ENCODE measurements at regions not wholly inside any gene's neighbourhood (a gene's known extent, or its start where the extent isn't known, plus 50 kb on each side); places are given as distances from the start of the nearest gene placed in this dataset.

GRCh38 chr16:86382067-86382773 is 128.1 kb upstream of the FOXF1 start:
- Histone ChIP-seq H3K4me3 (no peak overlapping the region), H3K9me3 (no peaks in the 10 kb centered on the region), H3K27ac (no peak overlapping the region), H3K4me1 (peaks cover 10% of the 10 kb centered on the region; the same call in 1 of the 3 replicates), H3K4me2 (no peak overlapping the region)
- POLR2A ChIA-PET, result interaction anchor here (1.3 kb wide), 1 partner anchor 9 kb away, joined by 3 read pairs; no protein-coding TSS in a partner anchor
- TF ChIP-seq, protein P1, sequence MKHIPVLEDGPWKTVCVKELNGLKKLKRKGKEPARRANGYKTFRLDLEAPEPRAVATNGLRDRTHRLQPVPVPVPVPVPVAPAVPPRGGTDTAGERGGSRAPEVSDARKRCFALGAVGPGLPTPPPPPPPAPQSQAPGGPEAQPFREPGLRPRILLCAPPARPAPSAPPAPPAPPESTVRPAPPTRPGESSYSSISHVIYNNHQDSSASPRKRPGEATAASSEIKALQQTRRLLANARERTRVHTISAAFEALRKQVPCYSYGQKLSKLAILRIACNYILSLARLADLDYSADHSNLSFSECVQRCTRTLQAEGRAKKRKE (CRISPR knock-in tag; IDR thresholded peaks at IDR 0.05; ENCODE audit: low read depth), result no peak
- TF ChIP-seq RNF2 (IDR thresholded peaks at IDR 0.05; ENCODE audit: borderline replicate concordance, low read depth), result no peak
- TF ChIP-seq, protein P2, sequence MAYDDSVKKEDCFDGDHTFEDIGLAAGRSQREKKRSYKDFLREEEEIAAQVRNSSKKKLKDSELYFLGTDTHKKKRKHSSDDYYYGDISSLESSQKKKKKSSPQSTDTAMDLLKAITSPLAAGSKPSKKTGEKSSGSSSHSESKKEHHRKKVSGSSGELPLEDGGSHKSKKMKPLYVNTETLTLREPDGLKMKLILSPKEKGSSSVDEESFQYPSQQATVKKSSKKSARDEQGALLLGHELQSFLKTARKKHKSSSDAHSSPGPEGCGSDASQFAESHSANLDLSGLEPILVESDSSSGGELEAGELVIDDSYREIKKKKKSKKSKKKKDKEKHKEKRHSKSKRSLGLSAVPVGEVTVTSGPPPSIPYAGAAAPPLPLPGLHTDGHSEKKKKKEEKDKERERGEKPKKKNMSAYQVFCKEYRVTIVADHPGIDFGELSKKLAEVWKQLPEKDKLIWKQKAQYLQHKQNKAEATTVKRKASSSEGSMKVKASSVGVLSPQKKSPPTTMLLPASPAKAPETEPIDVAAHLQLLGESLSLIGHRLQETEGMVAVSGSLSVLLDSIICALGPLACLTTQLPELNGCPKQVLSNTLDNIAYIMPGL (CRISPR knock-in tag; IDR thresholded peaks at IDR 0.05; ENCODE audit: borderline replicate concordance), result no peak
- no peak for TF ChIP-seq RFX5 (IDR thresholded peaks at IDR 0.05)
- TF ChIP-seq RCOR1 (IDR thresholded peaks at IDR 0.05; ENCODE audit: low read depth, low read length), result no peak
- no peak for TF ChIP-seq ZNF302 (CRISPR knock-in tag; IDR thresholded peaks at IDR 0.05)
- no peak for TF ChIP-seq HDAC2 (IDR thresholded peaks at IDR 0.05)
- TF ChIP-seq GATA3 (IDR thresholded peaks at IDR 0.05; ENCODE audit: borderline replicate concordance), result no peak
- peak; percentile 63 for TF ChIP-seq MAFK (IDR thresholded peaks at IDR 0.05; ENCODE audit: partially characterized antibody)
- CTCF ChIA-PET, result interaction anchor here (0.7 to 1.4 kb wide), 5 partner anchors 14 to 136 kb away, joined by 3 to 4 read pairs (median 3); no protein-coding TSS in a partner anchor
- DNase-seq (ENCODE audit: low read depth in 1 of 2, low spot score in 1 of 2) (no peak), FAIRE-seq (no peak), ATAC-seq (no peak)
- 52% methylated on average over 11 of the region's 17 CpGs for WGBS (ENCODE audit: missing lambda C conversion rate)

DNA sequence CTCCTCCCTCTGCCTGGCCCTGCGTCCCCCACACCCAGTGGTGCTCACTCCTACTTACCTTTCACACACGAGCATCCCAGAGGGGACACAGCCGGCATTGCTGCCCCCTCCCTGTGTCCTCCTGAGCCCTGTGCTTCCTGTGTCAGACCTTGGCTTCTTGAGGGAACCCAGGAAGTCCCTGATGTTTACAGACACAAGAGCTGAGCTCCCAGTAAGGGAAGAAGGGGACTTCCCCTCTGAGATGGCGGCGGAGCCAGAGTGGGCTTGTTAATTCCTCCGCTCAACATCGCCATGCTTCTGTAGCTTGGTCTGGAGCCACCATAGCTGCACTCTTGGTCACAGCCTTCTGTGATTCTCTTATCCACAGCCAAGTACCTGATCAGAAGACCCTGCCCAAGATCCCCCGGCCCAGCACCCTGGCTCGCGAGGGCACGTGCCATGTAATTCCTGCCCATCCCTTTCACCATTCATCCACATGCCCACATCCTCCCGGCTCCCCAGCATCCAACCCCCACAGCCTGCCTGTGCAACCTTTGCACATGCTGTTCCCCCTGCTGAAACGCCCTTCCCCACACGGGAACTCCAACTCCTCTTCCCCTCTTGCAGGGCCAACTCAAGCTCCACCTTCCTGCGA is 127.4 kb upstream of the FOXF1 start:
- no peak for DNase-seq (ENCODE audit: low read depth in 1 of 2, low spot score in 1 of 2)
- CTCF ChIA-PET, result interaction anchor here (0.7 to 1.4 kb wide), 4 partner anchors 13 to 135 kb away, joined by 3 to 4 read pairs (median 3); no protein-coding TSS in a partner anchor
- no peaks in the 10 kb centered on the region for H3K9me3 ChIP-seq
- TF ChIP-seq MAZ (IDR thresholded peaks at IDR 0.05; ENCODE audit: borderline replicate concordance, low read depth, low read length) (no peak), CHD2 (IDR thresholded peaks at IDR 0.05; ENCODE audit: low read length, partially characterized antibody) (no peak), ZC3H11A (IDR thresholded peaks at IDR 0.05) (no peak), HOXB13 (CRISPR knock-in tag; IDR thresholded peaks at IDR 0.05; ENCODE audit: low read depth) (no peak), MYC (IDR thresholded peaks at IDR 0.05; ENCODE audit: borderline replicate concordance, low read length) (no peak), RARB (CRISPR knock-in tag; IDR thresholded peaks at IDR 0.05) (no peak), HOXA7 (CRISPR knock-in tag; IDR thresholded peaks at IDR 0.05) (no peak), JUNB (IDR thresholded peaks at IDR 0.05) (no peak), ELK1 (IDR thresholded peaks at IDR 0.05; ENCODE audit: low read depth, low read length) (no peak)
- TF ChIP-seq, protein P2 (CRISPR knock-in tag; IDR thresholded peaks at IDR 0.05; ENCODE audit: borderline replicate concordance), result no peak
- TF ChIP-seq, protein P3, sequence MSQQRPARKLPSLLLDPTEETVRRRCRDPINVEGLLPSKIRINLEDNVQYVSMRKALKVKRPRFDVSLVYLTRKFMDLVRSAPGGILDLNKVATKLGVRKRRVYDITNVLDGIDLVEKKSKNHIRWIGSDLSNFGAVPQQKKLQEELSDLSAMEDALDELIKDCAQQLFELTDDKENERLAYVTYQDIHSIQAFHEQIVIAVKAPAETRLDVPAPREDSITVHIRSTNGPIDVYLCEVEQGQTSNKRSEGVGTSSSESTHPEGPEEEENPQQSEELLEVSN (IDR thresholded peaks at IDR 0.05; ENCODE audit: borderline replicate concordance, low read depth), result no peak
- TF ChIP-seq, protein P4, sequence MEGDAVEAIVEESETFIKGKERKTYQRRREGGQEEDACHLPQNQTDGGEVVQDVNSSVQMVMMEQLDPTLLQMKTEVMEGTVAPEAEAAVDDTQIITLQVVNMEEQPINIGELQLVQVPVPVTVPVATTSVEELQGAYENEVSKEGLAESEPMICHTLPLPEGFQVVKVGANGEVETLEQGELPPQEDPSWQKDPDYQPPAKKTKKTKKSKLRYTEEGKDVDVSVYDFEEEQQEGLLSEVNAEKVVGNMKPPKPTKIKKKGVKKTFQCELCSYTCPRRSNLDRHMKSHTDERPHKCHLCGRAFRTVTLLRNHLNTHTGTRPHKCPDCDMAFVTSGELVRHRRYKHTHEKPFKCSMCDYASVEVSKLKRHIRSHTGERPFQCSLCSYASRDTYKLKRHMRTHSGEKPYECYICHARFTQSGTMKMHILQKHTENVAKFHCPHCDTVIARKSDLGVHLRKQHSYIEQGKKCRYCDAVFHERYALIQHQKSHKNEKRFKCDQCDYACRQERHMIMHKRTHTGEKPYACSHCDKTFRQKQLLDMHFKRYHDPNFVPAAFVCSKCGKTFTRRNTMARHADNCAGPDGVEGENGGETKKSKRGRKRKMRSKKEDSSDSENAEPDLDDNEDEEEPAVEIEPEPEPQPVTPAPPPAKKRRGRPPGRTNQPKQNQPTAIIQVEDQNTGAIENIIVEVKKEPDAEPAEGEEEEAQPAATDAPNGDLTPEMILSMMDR (IDR thresholded peaks at IDR 0.05), result no peak
- TF ChIP-seq, protein P1 (CRISPR knock-in tag; IDR thresholded peaks at IDR 0.05; ENCODE audit: low read depth), result no peak
- H3K4me1 ChIP-seq, result peaks cover 13% of the 10 kb centered on the region; the same call in 1 of the 3 replicates
- WGBS (ENCODE audit: missing lambda C conversion rate), result 75% methylated on average over 14 of the region's 15 CpGs
- no peak for ATAC-seq
- H3K4me3 ChIP-seq, result no peak overlapping the region
- POLR2A ChIA-PET, result interaction anchor here (1.0 to 1.3 kb wide), 2 partner anchors 8 to 14 kb away, joined by 3 read pairs; no protein-coding TSS in a partner anchor
- FAIRE-seq, result no peak
- H3K27ac ChIP-seq, result no peak overlapping the region
- H3K4me2 ChIP-seq, result no peak overlapping the region

All from A549 (cell line).